Kidney epithelial cell (primary cell): ENCODE measurements at regions not wholly inside any gene's neighbourhood (a gene's known extent, or its start where the extent isn't known, plus 50 kb on each side); places are given as distances from the start of the nearest gene placed in this dataset.
"Not testable (repeated sequence)": the region's sequence is repeated elsewhere in the genome, so short reads cannot be mapped to it uniquely, and the experiment has no call there.

Experiments
- DNase-seq: peaks from one replicate; pipeline ENCODE4 v3.0.0-alpha.2; 2010; ENCODE audit warnings: low read depth
- H3K27me3 ChIP-seq: 2 replicates; pipeline ENCODE4 v1.6.0; 2011; ENCODE audit warnings: low read length; ENCODE audit not compliant: control insufficient read depth, insufficient read depth
- H3K36me3 ChIP-seq: 2 replicates; pipeline ENCODE4 v1.5.1; 2011; ENCODE audit warnings: low read length; ENCODE audit not compliant: control insufficient read depth, insufficient read depth
- H3K4me3 ChIP-seq: 2 replicates; pipeline ENCODE4 v1.5.1; 2011; ENCODE audit warnings: low read depth, mild to moderate bottlenecking, control low read depth, low read length
- TF ChIP-seq, protein P1 (sequence below): IDR thresholded peaks from 2 replicates; pipeline ENCODE4 v1.5.1; 2011; ENCODE audit warnings: mild to moderate bottlenecking, moderate library complexity, low read length, control low read depth, inconsistent platforms; ENCODE audit not compliant: insufficient read depth, poor library complexity, severe bottlenecking

DNA sequence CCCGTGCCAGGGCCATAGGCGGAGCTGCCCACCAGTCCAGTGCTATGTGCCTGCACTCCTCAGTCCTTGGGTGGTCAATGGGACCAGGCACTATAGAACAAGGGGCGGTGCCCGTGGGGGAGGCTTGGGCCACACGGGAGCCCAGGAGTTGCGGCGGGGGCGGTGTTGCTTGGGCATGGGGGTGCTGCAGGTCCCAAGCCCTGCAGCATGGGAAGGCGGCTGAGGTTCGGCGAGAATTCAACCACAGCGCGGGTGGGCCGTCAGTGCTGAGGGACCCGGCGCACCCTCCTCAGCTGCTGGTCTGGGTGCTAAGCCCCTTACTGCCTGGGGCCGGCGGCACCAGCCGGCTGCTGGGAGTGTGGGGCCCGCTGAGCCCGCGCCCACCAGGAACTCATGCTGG is 242.2 kb upstream of the SGCG start:
- Histone ChIP-seq H3K27me3 (no peaks in the 10 kb centered on the region), H3K4me3 (no peak overlapping the region), H3K36me3 (no peaks in the 10 kb centered on the region)
- TF ChIP-seq, protein P1, sequence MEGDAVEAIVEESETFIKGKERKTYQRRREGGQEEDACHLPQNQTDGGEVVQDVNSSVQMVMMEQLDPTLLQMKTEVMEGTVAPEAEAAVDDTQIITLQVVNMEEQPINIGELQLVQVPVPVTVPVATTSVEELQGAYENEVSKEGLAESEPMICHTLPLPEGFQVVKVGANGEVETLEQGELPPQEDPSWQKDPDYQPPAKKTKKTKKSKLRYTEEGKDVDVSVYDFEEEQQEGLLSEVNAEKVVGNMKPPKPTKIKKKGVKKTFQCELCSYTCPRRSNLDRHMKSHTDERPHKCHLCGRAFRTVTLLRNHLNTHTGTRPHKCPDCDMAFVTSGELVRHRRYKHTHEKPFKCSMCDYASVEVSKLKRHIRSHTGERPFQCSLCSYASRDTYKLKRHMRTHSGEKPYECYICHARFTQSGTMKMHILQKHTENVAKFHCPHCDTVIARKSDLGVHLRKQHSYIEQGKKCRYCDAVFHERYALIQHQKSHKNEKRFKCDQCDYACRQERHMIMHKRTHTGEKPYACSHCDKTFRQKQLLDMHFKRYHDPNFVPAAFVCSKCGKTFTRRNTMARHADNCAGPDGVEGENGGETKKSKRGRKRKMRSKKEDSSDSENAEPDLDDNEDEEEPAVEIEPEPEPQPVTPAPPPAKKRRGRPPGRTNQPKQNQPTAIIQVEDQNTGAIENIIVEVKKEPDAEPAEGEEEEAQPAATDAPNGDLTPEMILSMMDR: no peak
- no peak for DNase-seq

DNA sequence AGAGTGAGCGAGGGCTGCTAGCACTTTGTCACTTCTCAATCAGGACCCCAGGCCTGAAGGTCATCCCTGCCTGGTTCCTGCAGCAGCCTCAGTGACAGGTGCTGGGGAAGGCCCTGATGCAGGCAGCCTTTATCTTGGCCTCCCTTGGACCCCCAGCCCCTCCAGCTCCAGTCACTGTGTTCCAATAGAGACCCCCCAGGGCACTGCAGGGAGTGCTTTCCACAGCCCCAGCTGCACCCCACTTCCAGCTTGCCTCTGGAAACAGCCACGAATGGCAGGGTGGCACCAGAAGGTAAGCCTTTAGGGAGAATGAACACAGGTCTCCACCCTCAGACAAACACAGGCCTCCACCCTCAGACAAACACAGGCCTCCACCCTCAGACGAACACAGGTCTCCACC is 241.6 kb upstream of the SGCG start:
- H3K4me3 ChIP-seq: no peak overlapping the region
- TF ChIP-seq, protein P1: no peak
- H3K27me3 ChIP-seq: no peaks in the 10 kb centered on the region
- DNase-seq: no peak
- no peaks in the 10 kb centered on the region for H3K36me3 ChIP-seq

DNA sequence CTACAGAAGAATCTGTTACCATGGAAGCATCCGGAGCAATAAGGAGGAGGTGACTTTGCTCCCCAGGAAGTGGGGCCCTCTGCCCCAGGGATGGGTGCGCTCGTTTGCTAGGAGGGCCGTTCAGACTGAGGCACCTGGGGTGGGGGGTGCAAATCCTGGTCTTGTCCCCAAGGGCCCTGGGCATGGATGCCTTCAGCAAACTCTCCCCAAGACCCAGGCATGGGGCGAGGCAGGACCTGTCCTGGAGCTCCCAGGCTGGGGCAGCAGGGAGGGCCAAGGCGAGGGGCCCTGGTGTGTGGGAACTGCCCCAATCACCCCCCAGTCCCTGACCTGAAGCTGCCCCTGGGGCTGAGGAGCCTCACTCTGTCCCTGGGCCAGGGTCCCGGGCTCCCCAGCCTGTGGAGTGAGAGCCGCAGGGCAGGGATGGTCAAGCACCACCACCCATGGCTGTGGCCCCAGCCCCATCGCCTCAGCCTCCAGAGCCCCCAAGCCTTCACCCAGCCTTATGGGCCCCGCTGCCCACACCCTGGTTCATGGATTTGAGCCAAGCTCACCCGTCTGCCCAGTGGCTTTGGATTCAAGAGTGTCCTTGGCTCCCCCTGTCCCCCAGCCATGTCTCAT is 240.6 kb upstream of the SGCG start:
- no peak for DNase-seq
- H3K27me3 ChIP-seq: no peaks in the 10 kb centered on the region
- TF ChIP-seq, protein P1: no peak
- no peak overlapping the region for H3K4me3 ChIP-seq
- no peaks in the 10 kb centered on the region for H3K36me3 ChIP-seq

DNA sequence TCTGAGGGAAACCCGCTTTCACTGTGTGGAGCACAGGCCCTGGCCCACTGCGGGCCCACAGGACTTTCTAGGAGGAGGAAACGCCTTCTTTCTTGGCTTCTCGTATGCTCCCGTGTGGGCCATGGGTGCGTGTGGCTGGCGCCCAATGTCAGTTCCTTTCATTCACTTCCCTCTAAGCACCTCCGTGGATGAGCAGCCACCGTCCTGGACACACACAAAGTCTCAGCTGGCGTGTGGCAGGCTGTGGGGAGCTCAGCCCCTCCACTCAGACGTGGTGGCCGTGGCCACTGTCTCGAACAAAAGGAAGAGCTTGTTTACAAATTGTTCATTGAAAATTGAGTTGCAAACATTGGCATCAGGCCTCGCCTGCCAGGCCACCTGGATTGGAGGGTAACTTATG is 240.0 kb upstream of the SGCG start:
- TF ChIP-seq, protein P1: no peak
- Histone ChIP-seq H3K27me3 (no peaks in the 10 kb centered on the region), H3K36me3 (no peaks in the 10 kb centered on the region), H3K4me3 (no peak overlapping the region)
- DNase-seq: no peak

DNA sequence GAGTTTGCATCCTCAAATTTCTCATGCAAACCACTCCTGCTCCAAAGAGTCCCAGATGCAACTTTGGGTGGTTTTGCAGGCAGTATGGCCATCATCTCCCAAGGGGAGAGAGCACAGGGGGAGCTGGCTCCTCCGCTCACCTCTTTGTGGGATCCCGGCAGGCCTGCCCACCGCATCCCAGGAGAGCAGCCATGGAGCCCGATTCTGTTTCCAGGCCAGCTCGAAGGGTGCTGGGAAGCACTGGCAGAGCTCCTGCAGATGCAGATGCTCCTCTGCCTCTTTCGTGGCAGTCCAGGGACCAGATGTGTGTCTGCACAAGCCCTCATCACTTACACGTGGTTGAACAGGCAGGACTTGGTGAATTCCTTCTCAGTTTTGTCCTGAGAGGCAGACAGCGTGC is 239.3 kb upstream of the SGCG start:
- H3K36me3 ChIP-seq, H3K4me3 ChIP-seq, H3K27me3 ChIP-seq, DNase-seq: not testable (repeated sequence)

DNA sequence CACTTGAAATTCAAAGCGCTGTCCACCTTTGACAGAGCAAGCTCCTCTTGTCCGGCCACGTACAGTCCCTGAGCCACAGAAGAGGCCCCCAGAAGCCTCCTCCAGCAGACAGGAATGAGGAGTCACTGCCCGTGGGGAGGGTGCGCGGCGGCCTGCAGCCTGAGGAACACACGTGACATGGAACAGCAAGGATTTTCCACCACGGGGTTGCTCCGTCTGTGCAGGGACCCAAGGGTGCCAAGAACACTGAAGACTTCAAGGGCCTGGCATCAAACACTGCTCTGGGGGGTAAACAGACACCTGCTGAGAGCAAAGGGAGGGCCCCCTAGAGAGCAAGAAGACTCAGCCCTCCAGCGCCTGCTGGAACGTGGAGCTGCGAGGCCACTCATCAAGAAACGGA is 237.9 kb upstream of the SGCG start:
- H3K4me3 ChIP-seq, H3K36me3 ChIP-seq, DNase-seq, H3K27me3 ChIP-seq: not testable (repeated sequence)

DNA sequence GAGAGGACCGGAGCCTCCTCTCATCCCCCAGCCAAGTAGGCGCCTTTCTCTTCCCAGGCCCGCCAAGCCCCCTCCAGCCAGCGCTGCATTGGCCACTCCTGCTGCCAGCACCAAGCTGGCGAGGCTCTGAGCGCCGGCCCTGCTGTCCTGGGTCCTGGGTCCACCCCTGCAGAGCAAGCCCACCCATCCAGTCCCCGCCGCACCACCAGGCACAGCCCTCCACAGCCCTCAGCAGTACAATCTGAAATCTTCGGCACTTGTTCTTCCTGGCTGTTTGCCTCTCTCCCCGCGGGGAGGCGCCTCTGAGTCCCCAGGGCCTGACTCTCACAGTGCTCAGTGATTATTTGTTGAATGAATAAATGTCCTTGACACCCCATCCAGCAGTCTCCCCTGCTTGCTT is 236.4 kb upstream of the SGCG start:
- Histone ChIP-seq H3K36me3 (no peaks in the 10 kb centered on the region), H3K27me3 (no peaks in the 10 kb centered on the region), H3K4me3 (no peak overlapping the region)
- no peak for DNase-seq
- TF ChIP-seq, protein P1: no peak
